ENCODE measurements at regions not wholly inside any gene's neighbourhood (a gene's known extent, or its start where the extent isn't known, plus 50 kb on each side); places are given as distances from the start of the nearest gene placed in this dataset.
A peak's percentile ranks its signal among the peaks of the same experiment; 100 is the strongest.

GRCh38 chr10:129331839-129332220, 135.2 kb upstream of the MGMT start:
- no peak for DNase-seq

GRCh38 chr10:129332476-129332875, 134.6 kb upstream of the MGMT start:
- peak in 1 of 2 donors; percentile 14 for DNase-seq

- no peak for DNase-seq
Measured at GRCh38 chr10:129333706-129334105, 133.3 kb upstream of the MGMT start.

GRCh38 chr10:129334266-129334665, 132.8 kb upstream of the MGMT start:
- DNase-seq, result no peak

- DNase-seq, result no peak
Measured at GRCh38 chr10:129335396-129335795, 131.6 kb upstream of the MGMT start.

GRCh38 chr10:129335942-129336341, 131.1 kb upstream of the MGMT start:
- DNase-seq, result no peak

GRCh38 chr10:129339191-129339590, 127.8 kb upstream of the MGMT start:
- no peak for DNase-seq

GRCh38 chr10:129339841-129340240, 127.2 kb upstream of the MGMT start:
- no peak for DNase-seq

- no peak for DNase-seq
Measured at GRCh38 chr10:129341087-129341486, 126.0 kb upstream of the MGMT start.

GRCh38 chr10:129342385-129342784, 124.7 kb upstream of the MGMT start:
- DNase-seq, result no peak

GRCh38 chr10:129343141-129343540, 123.9 kb upstream of the MGMT start:
- no peak for DNase-seq

- no peak for DNase-seq
Measured at GRCh38 chr10:129344103-129344502, 122.9 kb upstream of the MGMT start.

- DNase-seq, result no peak
Measured at GRCh38 chr10:129344731-129345355, 122.2 kb upstream of the MGMT start.

GRCh38 chr10:129345763-129346162, 121.3 kb upstream of the MGMT start:
- no peak for DNase-seq

- no peak for DNase-seq
Measured at GRCh38 chr10:129350690-129351089, 116.4 kb upstream of the MGMT start.

- no peak for DNase-seq
Measured at GRCh38 chr10:129353101-129353500, 113.9 kb upstream of the MGMT start.

- no peak for DNase-seq
Measured at GRCh38 chr10:129360046-129360445, 107.0 kb upstream of the MGMT start.

- no peak for DNase-seq
Measured at GRCh38 chr10:129361676-129362376, 105.2 kb upstream of the MGMT start.

GRCh38 chr10:129364949-129365348, 102.1 kb upstream of the MGMT start:
- DNase-seq, result no peak

GRCh38 chr10:129365767-129366402, 101.2 kb upstream of the MGMT start:
- peak in 1 of 2 donors; percentile 14 for DNase-seq

- DNase-seq, result no peak
Measured at GRCh38 chr10:129366450-129366849, 100.6 kb upstream of the MGMT start.

- DNase-seq, result no peak
Measured at GRCh38 chr10:129369566-129369965, 97.5 kb upstream of the MGMT start.

GRCh38 chr10:129371541-129371940, 95.5 kb upstream of the MGMT start:
- DNase-seq, result no peak

GRCh38 chr10:129372172-129372571, 94.9 kb upstream of the MGMT start:
- no peak for DNase-seq
